K562 (cell line): ENCODE measurements at regions not wholly inside any gene's neighbourhood (a gene's known extent, or its start where the extent isn't known, plus 50 kb on each side); places are given as distances from the start of the nearest gene placed in this dataset.

Source experiments
- ATAC-seq: fragments of 200-7000 bp; cut with Tn5 transposase; 3 replicates; pipeline ENCODE4 v1.9.1; 2020; ENCODE audit warnings: moderate library complexity
- BruUV-seq: library from RNA; stranded (reverse); fragments of 400-500 nt; replicated peaks from 2 replicates; lab custom pipeline; 2021; lab: Mats Ljungman, UMichigan
- CTCF ChIA-PET: fragments of 300-600 bp; formaldehyde crosslinking; extraction: SDS; loops from one replicate; lab custom pipeline; 2021; ENCODE audit warnings: low intra/inter-chr PET ratio; lab: Yijun Ruan, JAX
- POLR2A ChIA-PET: fragments of 300-600, 350-650 bp; sonication (Branson Sonifier 250); formaldehyde crosslinking; extraction: SDS; loops from one replicate; lab custom pipeline; 2021; ENCODE audit warnings: antibody characterized with exemption, inconsistent platforms; lab: Yijun Ruan, JAX
- DNase-seq, 4 experiments: peaks; one replicate each; pipeline versions ENCODE4 v3.0.0 to v3.0.0-alpha.2; 2011 to 2018; ENCODE audit warnings: low spot score in 3 of 4, mixed read lengths in 3 of 4; ENCODE audit errors: extremely low read depth in 1 of 4
- FAIRE-seq: peaks from 2 replicates; lab custom pipeline; 2011; peaks lifted over from hg19 to GRCh38; lab: Jason Lieb, UNC
- H2AFZ ChIP-seq: 2 replicates; pipeline ENCODE4 v1.6.0; 2011; ENCODE audit warnings: low read depth, low read length, control low read depth, inconsistent platforms
- H3K27ac ChIP-seq: fragments of 200-600 bp; 3 replicates; pipeline ENCODE4 v1.8.0; 2011; ENCODE audit warnings: low read depth, mild to moderate bottlenecking, control low read depth, inconsistent platforms, low read length, moderate library complexity, mixed read lengths; ENCODE audit errors: extremely low read depth
- H3K27me3 ChIP-seq, 2 experiments: fragments of 300-600 bp in 1 of 2; 2 replicates in 1 of 2; 3 replicates in 1 of 2; pipeline versions ENCODE4 v1.6.0 to v1.8.0; 2011; ENCODE audit warnings: inconsistent platforms in 2 of 2, low read length in 2 of 2, mild to moderate bottlenecking in 1 of 2, mixed read lengths in 1 of 2, moderate library complexity in 1 of 2; ENCODE audit not compliant: control insufficient read depth in 2 of 2, insufficient read depth in 2 of 2
- H3K36me3 ChIP-seq: fragments of 300-600 bp; 3 replicates; pipeline ENCODE4 v1.8.0; 2011; ENCODE audit warnings: mild to moderate bottlenecking, low read length, inconsistent platforms; ENCODE audit not compliant: control insufficient read depth, insufficient read depth
- H3K4me1 ChIP-seq, 2 experiments: fragments of 200-600 bp in 1 of 2; replicated peaks in 1 of 2; 2 replicates in 1 of 2; 3 replicates in 1 of 2; pipeline versions ENCODE4 v1.5.1 to v1.8.0; 2011; ENCODE audit warnings: inconsistent platforms in 2 of 2, low read length in 2 of 2, mild to moderate bottlenecking in 1 of 2, mixed read lengths in 1 of 2, moderate library complexity in 1 of 2; ENCODE audit not compliant: control insufficient read depth in 2 of 2, insufficient read depth in 2 of 2
- H3K4me2 ChIP-seq: 2 replicates; pipeline ENCODE4 v1.6.1; 2011; ENCODE audit warnings: low read length, control low read depth, inconsistent platforms, mixed read lengths; ENCODE audit not compliant: insufficient read depth
- H3K4me3 ChIP-seq: fragments of 200-600 bp; sonication (generic), shearing (Covaris generic); 2 replicates; pipeline ENCODE4 v1.5.1; 2016; ENCODE audit warnings: control low read depth, inconsistent platforms
- H3K79me2 ChIP-seq: fragments of 200-600 bp; 3 replicates; pipeline ENCODE4 v1.8.0; 2011; ENCODE audit warnings: low read length, inconsistent platforms; ENCODE audit not compliant: control insufficient read depth, insufficient read depth
- H3K9ac ChIP-seq, 2 experiments: 2 replicates each; pipeline versions ENCODE4 v1.6.0 to v1.6.1; 2011; ENCODE audit warnings: low read depth in 2 of 2, low read length in 2 of 2, control low read depth in 1 of 2, inconsistent platforms in 1 of 2, mild to moderate bottlenecking in 1 of 2, mixed read lengths in 1 of 2; ENCODE audit not compliant: insufficient read depth in 1 of 2
- H3K9me1 ChIP-seq: one replicate; pipeline ENCODE4 v1.6.0; 2011; ENCODE audit warnings: inconsistent platforms, mild to moderate bottlenecking, low read length, moderate library complexity; ENCODE audit not compliant: control insufficient read depth, insufficient read depth
- H3K9me3 ChIP-seq: replicated peaks from 2 replicates; pipeline ENCODE4 v1.5.1; 2011; ENCODE audit warnings: low read depth, low read length, inconsistent platforms; ENCODE audit not compliant: control insufficient read depth, insufficient read depth
- H4K20me1 ChIP-seq: replicated peaks from 2 replicates; pipeline ENCODE4 v1.6.1; 2011; ENCODE audit warnings: low read length, inconsistent platforms, mixed read lengths; ENCODE audit not compliant: control insufficient read depth, insufficient read depth
- BMI1 ChIP-seq: fragments of 150-350 bp; IDR thresholded peaks from 2 replicates; pipeline ENCODE4 v1.6.1; 2014; ENCODE audit warnings: low read length
- FOXK2 ChIP-seq, 2 experiments: fragments of 450-650 bp; IDR thresholded peaks in 1 of 2; conservative IDR thresholded peaks in 1 of 2; 2 replicates each; pipeline ENCODE4 v1.6.1; 2016; ENCODE audit warnings: low read depth in 2 of 2, mild to moderate bottlenecking in 1 of 2
- KHSRP ChIP-seq: fragments of 450-650 bp; IDR thresholded peaks from 2 replicates; pipeline ENCODE4 v1.6.1; 2017
- SUPT5H ChIP-seq: fragments of 450-650 bp; IDR thresholded peaks from 2 replicates; pipeline ENCODE4 v1.6.1; 2016
- ZNF551 ChIP-seq: fragments of 250-450 bp; sonication (Bioruptor Pico); IDR thresholded peaks from 2 replicates; pipeline ENCODE4 v1.5.0; 2021; ENCODE audit warnings: mild to moderate bottlenecking, moderate library complexity
- ZNF655 ChIP-seq: fragments of 250-450 bp; sonication (Bioruptor Pico); IDR thresholded peaks from 2 replicates; pipeline ENCODE4 v1.5.0; 2021
- WGBS: fragments of 100-300 bp; shearing (Covaris generic); methylation state at CpG from one replicate; pipeline ENCODE4 v1.1.6; 2016; ENCODE audit warnings: low coverage, mixed read lengths; ENCODE audit not compliant: insufficient coverage; ENCODE audit errors: missing lambda C conversion rate; 5-methylcytosine and 5-hydroxymethylcytosine counted together
- in situ Hi-C: fragments of 300-500 bp; cut with MboI; formaldehyde crosslinking; loops from 4 replicates; pipeline ENCODE4 v1.15.0; 2018; ENCODE audit warnings: inconsistent platforms, mixed read lengths
- intact Hi-C: fragments of 100-400 bp; cut with micrococcal nuclease; formaldehyde crosslinking; loops from 2 replicates; pipeline ENCODE4 v1.14.2; 2022

GRCh38 chr4:31545755-31546154 is 825.6 kb downstream of the PCDH7 start:
- FAIRE-seq = no peak
- TF ChIP-seq ZNF551 (CRISPR knock-in tag) = no peak
- TF ChIP-seq SUPT5H = no peak
- no peaks in the 10 kb centered on the region for H3K79me2 ChIP-seq
- BruUV-seq = no TSS peak
- no peak for DNase-seq
- no peaks in the 10 kb centered on the region for H3K9me3 ChIP-seq
- POLR2A ChIA-PET = no interaction called here
- in situ Hi-C loops (no loop called here), intact Hi-C loops (no loop called here)
- no peak overlapping the region for H2AFZ ChIP-seq
- no peak overlapping the region for H3K4me2 ChIP-seq
- H3K27me3 ChIP-seq = no peaks in the 10 kb centered on the region
- no peaks in the 10 kb centered on the region for H3K4me1 ChIP-seq
- H3K9me1 ChIP-seq = no peaks in the 10 kb centered on the region
- H4K20me1 ChIP-seq = no peaks in the 10 kb centered on the region
- no peaks in the 10 kb centered on the region for H3K36me3 ChIP-seq
- ATAC-seq = no peak
- no peak overlapping the region for H3K9ac ChIP-seq
- CTCF ChIA-PET = no interaction called here
- no peak overlapping the region for H3K4me3 ChIP-seq
- 8% methylated on average over 1 of the region's 1 CpG for WGBS
- H3K27ac ChIP-seq = no peak overlapping the region

- H3K4me2 ChIP-seq = no peak overlapping the region
- H2AFZ ChIP-seq = no peak overlapping the region
- H3K9ac ChIP-seq = no peak overlapping the region
- ChIA-PET CTCF (no interaction called here), POLR2A (no interaction called here)
- H3K36me3 ChIP-seq = no peaks in the 10 kb centered on the region
- no TSS peak for BruUV-seq
- no peaks in the 10 kb centered on the region for H3K79me2 ChIP-seq
- no peaks in the 10 kb centered on the region for H3K9me1 ChIP-seq
- no peaks in the 10 kb centered on the region for H3K27me3 ChIP-seq
- H3K4me3 ChIP-seq = no peak overlapping the region
- intact Hi-C loops (no loop called here), in situ Hi-C loops (no loop called here)
- TF ChIP-seq KHSRP (no peak), FOXK2 (conservative IDR thresholded peaks at IDR 0.05 in 1 of 2, IDR thresholded peaks at IDR 0.05 in 1 of 2; ENCODE audit: low read depth in 2 of 2) (no peak), BMI1 (no peak), ZNF655 (CRISPR knock-in tag) (no peak)
- no peaks in the 10 kb centered on the region for H3K9me3 ChIP-seq
- DNase-seq (no peak), ATAC-seq (no peak), FAIRE-seq (no peak)
- WGBS = 0% methylated on average over 2 of the region's 2 CpGs
- H3K4me1 ChIP-seq = no peaks in the 10 kb centered on the region
- H4K20me1 ChIP-seq = no peaks in the 10 kb centered on the region
- H3K27ac ChIP-seq = no peak overlapping the region
These were observed 827.9 kb downstream of the PCDH7 start for GRCh38 chr4:31548021-31548420.
